GM13976 (cell line): ENCODE measurements at regions not wholly inside any gene's neighbourhood (a gene's known extent, or its start where the extent isn't known, plus 50 kb on each side); places are given as distances from the start of the nearest gene placed in this dataset.

Experiments used
- DNase-seq: peaks from one replicate; pipeline ENCODE4 v3.0.0; 2012; ENCODE audit warnings: low spot score
- in situ Hi-C: fragments of 300-500 bp; cut with MboI; formaldehyde crosslinking; loops from one replicate; pipeline ENCODE4 v1.12.0; 2022; ENCODE audit warnings: low sequenced_read_pairs, mixed read lengths, inconsistent platforms; ENCODE audit not compliant: unreplicated experiment
- TF ChIP-seq, protein P1 (sequence below): IDR thresholded peaks from 2 replicates; pipeline ENCODE4 v1.5.1; 2012; ENCODE audit warnings: borderline replicate concordance, mild to moderate bottlenecking; ENCODE audit not compliant: insufficient read depth; ENCODE audit errors: extremely low read depth, missing control alignments, control extremely low read depth

DNA sequence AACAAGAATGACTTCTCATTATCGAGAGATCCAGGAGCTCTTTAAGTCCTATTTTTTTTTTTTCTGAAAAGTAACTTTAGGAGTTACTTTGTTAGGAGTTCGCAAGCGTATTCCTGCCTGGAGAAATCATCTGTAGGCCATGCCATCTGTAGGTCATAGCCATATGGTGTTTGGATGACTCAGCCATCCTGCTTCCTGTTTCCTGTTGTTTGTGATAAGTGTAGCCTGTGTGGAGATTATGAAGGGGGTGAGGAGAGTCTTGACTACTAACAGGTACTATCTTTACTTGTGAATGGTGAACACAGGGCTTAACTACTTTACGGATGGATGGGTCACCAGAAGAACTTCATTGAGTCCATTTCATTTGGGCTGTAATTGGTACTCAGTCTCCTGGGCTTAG is 327.2 kb downstream of the PTPRU start:
- in situ Hi-C loops, result no loop called here
- DNase-seq, result no peak

GRCh38 chr1:29563092-29563491 is 326.8 kb downstream of the PTPRU start:
- DNase-seq, result no peak
- in situ Hi-C loops, result no loop called here
- TF ChIP-seq, protein P1, sequence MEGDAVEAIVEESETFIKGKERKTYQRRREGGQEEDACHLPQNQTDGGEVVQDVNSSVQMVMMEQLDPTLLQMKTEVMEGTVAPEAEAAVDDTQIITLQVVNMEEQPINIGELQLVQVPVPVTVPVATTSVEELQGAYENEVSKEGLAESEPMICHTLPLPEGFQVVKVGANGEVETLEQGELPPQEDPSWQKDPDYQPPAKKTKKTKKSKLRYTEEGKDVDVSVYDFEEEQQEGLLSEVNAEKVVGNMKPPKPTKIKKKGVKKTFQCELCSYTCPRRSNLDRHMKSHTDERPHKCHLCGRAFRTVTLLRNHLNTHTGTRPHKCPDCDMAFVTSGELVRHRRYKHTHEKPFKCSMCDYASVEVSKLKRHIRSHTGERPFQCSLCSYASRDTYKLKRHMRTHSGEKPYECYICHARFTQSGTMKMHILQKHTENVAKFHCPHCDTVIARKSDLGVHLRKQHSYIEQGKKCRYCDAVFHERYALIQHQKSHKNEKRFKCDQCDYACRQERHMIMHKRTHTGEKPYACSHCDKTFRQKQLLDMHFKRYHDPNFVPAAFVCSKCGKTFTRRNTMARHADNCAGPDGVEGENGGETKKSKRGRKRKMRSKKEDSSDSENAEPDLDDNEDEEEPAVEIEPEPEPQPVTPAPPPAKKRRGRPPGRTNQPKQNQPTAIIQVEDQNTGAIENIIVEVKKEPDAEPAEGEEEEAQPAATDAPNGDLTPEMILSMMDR, result no peak

More for the DNA sequence above, 327.2 kb downstream of the PTPRU start:
- TF ChIP-seq, protein P1, result no peak

DNA sequence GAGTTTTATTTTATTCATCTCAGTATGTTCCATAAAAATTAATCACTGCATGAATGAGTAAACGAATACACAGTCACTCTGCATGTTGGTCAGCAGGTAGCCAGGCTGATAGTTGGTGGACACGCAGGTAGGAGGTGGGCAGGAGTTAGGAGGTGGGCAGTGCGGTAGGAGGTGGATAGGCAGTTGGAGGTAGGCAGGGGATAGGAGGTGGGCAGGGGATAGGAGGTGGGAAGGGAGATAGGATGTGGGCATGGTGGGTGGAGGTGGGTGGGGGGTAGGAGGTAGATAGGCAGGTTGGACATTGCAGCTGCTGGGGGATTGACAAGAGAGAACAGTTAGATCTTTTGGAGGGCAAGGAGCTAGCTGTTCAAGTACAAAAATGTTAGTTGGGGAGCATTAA is 322.7 kb downstream of the PTPRU start:
- TF ChIP-seq, protein P1, result no peak
- in situ Hi-C loops, result no loop called here
- DNase-seq, result no peak

- in situ Hi-C loops, result no loop called here
- TF ChIP-seq, protein P1, result no peak
- no peak for DNase-seq
These were observed 321.6 kb downstream of the PTPRU start for GRCh38 chr1:29557701-29558600.

DNA sequence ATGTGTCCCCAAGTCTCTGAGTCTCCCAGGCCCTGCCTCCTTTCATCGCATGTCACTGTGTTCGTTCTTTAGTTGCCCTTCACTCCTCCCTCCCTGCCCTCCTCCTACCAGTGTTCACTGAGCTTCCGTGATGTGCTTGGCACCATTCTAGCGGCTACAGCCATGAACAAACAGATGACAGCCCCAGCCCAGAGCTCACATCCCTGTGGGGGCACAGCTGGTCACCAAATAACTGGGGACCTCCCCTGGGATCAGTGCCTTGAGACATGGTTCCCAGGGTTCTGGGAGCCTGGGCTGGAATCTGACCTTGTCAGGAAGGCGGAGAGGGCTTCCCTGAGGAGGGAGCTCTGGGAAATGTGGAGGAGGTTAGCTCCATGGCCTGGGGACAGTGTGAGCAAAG is 320.7 kb downstream of the PTPRU start:
- DNase-seq, result no peak
- TF ChIP-seq, protein P1, result no peak
- in situ Hi-C loops, result no loop called here

GRCh38 chr1:29556657-29557056 is 320.3 kb downstream of the PTPRU start:
- in situ Hi-C loops, result no loop called here
- no peak for DNase-seq
- TF ChIP-seq, protein P1, result no peak
